ENCODE measurements at regions not wholly inside any gene's neighbourhood (a gene's known extent, or its start where the extent isn't known, plus 50 kb on each side); places are given as distances from the start of the nearest gene placed in this dataset.

DNA sequence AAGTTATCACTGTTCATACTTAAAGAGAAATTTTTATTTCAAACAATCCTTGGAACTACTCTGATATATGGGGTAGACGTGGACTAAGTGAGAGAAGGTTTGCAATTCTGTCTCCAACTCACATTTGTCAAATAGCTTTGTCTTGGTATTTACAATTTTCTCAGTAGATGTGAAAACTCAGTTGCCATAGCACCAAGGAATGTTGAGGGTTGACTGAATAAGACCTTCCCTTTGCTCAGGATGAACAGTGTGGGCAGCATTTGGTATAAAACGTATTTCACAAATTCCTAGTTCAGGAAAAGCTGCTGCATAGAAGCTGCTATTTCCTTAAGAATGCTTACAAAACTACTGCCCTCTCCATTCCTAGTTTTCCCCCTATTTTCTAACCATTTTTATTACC is 399.5 kb downstream of the NKX6-1 start:
- H3K4me3 ChIP-seq (ENCODE audit: low read depth, low read length), result no peak overlapping the region
- no peak for DNase-seq (ENCODE audit: low read depth)
- TF ChIP-seq, protein P1, sequence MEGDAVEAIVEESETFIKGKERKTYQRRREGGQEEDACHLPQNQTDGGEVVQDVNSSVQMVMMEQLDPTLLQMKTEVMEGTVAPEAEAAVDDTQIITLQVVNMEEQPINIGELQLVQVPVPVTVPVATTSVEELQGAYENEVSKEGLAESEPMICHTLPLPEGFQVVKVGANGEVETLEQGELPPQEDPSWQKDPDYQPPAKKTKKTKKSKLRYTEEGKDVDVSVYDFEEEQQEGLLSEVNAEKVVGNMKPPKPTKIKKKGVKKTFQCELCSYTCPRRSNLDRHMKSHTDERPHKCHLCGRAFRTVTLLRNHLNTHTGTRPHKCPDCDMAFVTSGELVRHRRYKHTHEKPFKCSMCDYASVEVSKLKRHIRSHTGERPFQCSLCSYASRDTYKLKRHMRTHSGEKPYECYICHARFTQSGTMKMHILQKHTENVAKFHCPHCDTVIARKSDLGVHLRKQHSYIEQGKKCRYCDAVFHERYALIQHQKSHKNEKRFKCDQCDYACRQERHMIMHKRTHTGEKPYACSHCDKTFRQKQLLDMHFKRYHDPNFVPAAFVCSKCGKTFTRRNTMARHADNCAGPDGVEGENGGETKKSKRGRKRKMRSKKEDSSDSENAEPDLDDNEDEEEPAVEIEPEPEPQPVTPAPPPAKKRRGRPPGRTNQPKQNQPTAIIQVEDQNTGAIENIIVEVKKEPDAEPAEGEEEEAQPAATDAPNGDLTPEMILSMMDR (conservative IDR thresholded peaks at IDR 0.05; ENCODE audit: low read depth, low read length), result no peak

DNA sequence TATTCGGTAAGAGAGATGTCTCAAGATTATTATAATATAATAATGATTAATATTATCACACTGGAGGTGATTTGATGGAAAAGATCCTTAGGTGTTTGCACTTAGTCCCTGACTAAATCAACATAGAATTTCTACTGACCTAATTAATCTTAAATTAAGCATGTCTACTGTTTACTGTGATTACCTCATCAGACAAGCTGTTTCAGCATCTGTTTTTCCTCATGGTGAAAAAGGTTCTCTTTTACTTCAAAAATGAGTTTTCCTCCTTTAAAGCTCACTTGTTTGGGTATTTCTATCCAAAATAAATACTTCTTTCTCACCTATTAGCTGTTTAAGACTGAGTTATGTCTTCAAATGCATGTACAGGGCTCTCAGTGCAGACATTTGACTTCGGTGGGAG is 407.8 kb downstream of the NKX6-1 start:
- no peak overlapping the region for H3K4me3 ChIP-seq (ENCODE audit: low read depth, low read length)
- TF ChIP-seq, protein P1 (conservative IDR thresholded peaks at IDR 0.05; ENCODE audit: low read depth, low read length), result no peak
- DNase-seq (ENCODE audit: low read depth), result no peak

DNA sequence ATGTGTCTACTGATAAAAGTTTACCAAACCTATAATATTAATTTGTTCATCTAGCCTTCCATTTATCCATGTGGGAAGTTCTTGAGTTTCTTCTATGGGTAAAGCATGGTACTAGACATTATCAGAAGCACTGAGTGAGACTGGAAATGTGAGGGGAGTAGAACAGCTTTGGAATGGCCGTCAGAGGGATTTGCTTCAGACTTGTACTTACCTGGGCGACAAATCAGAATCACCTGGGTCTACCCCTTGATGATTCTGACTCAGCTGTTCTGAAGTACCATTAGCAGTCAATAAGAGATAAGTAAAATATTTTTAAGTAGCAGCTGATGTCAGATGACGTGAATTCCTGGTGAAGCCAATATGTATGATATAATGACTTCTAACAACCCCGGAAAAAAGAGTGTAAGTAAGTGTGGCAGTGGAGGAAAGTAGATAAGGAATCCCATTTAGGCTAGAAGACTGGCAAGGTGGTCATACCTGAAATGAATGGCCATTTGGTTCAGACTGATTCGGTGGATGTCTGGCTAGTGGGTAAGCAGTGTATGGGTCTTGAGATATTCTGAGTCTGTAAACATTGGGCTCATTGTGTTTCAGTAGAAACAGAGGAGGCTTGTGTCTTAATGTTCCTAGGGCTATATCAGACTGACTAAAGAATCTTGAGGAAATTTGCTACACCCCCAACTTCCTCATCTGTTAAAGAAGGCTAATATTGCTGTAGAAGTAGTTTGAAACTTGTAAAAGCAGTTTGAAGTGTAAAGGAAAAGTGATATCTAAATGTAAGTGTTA is 409.2 kb downstream of the NKX6-1 start:
- no peak overlapping the region for H3K4me3 ChIP-seq (ENCODE audit: low read depth, low read length)
- TF ChIP-seq, protein P1 (conservative IDR thresholded peaks at IDR 0.05; ENCODE audit: low read depth, low read length), result no peak
- DNase-seq (ENCODE audit: low read depth), result no peak

DNA sequence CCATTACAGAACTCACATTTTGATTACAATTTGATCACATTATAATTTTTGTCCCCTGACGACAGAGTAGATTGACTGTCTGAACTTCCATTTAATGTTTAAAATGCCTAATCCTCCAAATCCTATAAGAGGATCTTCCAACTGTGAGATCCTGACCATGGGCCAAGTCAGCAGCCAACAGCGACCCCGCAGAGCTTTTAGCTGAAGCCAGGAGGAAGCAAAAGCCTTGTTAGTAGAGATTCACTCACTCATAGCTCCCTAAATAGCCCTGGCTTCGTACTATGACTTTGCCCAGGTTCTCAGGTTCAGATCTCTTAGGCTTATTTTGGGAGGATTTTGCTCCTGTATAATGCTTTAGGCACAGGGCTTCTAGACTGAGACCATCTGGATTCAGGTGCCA is 413.1 kb downstream of the NKX6-1 start:
- TF ChIP-seq, protein P1 (conservative IDR thresholded peaks at IDR 0.05; ENCODE audit: low read depth, low read length), result no peak
- no peak overlapping the region for H3K4me3 ChIP-seq (ENCODE audit: low read depth, low read length)
- DNase-seq (ENCODE audit: low read depth), result no peak

DNA sequence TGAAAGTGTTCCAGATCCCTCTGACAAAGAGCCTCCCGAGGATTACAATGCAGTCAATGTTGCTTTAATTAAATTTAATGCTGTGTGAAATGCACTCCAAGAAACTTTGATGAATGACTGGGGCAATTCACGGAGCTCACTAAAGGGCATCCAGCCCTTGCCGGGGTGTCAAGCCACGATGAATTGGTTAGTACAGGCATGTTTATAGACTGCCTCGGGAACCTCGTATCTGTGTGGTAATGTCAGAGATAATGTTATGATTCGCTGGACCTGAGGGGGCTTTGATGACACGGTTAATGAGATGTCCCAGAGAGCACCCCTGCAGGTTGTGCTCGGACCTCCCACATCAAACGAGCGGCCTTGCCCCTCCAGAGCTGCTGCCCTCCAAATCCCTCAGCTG is 428.8 kb downstream of the NKX6-1 start:
- H3K4me3 ChIP-seq (ENCODE audit: low read depth, low read length), result no peak overlapping the region
- no peak for DNase-seq (ENCODE audit: low read depth)
- TF ChIP-seq, protein P1 (conservative IDR thresholded peaks at IDR 0.05; ENCODE audit: low read depth, low read length), result no peak

DNA sequence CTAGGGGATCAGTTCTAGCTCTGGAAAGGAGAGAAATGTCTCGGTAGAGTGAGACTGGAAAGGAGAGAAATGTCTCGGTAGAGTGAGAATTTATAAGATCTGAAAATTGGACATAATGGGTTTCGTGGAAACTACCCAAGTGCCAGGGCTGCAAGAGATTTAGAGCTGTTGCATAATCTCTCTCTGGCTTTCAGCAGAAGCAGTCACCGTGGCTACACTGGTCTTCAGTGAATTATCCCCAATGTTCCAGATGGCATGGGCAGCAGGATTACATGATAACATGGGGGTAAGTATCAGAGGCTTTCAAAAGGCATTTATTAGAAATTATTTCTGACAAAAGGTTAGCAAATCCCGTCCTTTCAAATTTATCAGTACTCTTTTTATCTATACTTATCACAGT is 435.5 kb downstream of the NKX6-1 start:
- TF ChIP-seq, protein P1 (conservative IDR thresholded peaks at IDR 0.05; ENCODE audit: low read depth, low read length), result no peak
- no peak overlapping the region for H3K4me3 ChIP-seq (ENCODE audit: low read depth, low read length)
- no peak for DNase-seq (ENCODE audit: low read depth)

DNA sequence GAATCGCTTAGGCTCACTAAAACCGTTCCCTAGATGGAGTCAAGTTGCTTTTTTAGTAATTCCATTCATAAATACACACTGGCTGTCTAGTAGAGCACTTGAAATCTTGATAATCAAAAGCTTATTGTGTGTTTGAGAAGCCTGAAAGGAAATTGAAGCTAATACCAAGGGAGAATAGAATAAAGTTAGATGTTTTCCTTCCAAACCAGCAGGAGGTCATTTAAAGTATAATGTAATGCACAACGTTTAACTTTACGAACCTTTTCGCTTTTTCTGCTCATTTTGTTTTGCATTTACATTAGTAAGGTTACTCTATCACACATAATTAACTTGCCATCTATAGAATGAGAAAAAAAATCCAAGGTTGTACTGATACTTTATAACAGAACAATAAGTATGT is 440.9 kb downstream of the NKX6-1 start:
- no peak overlapping the region for H3K4me3 ChIP-seq (ENCODE audit: low read depth, low read length)
- TF ChIP-seq, protein P1 (conservative IDR thresholded peaks at IDR 0.05; ENCODE audit: low read depth, low read length), result no peak
- DNase-seq (ENCODE audit: low read depth), result no peak

Measured in epithelial cell of proximal tubule (primary cell).